ENCODE measurements at regions not wholly inside any gene's neighbourhood (a gene's known extent, or its start where the extent isn't known, plus 50 kb on each side); places are given as distances from the start of the nearest gene placed in this dataset.

DNA sequence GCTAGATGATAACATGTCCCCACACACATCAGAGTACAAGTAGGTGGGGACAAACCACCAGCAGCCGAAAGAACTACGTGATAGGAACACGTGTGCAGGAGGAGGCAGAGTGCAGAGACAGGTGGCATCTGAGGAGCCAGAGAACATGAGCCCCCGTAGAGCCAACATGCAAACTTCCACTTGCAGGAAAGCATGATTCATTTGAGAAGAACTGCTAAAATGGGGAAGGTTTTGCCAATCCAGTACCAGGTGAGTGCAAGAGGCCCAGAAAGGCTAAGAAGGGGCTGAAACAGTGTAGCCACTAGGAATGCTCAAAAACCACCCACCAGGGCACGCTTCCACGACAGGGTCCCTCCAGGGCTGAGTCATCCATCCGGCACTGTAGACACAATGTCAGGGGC is 149.8 kb upstream of the TENM3 start:
- no peak overlapping the region for H3K4me3 ChIP-seq (replicated peaks in 1 of 3; ENCODE audit: low read depth in 2 of 3, low read length in 3 of 3)
- no peaks in the 10 kb centered on the region for H3K36me3 Mint-ChIP-seq
- H3K4me3 Mint-ChIP-seq = no peak overlapping the region
- intact Hi-C loops (cut with micrococcal nuclease) = no loop called here
- TF ChIP-seq, protein P1, sequence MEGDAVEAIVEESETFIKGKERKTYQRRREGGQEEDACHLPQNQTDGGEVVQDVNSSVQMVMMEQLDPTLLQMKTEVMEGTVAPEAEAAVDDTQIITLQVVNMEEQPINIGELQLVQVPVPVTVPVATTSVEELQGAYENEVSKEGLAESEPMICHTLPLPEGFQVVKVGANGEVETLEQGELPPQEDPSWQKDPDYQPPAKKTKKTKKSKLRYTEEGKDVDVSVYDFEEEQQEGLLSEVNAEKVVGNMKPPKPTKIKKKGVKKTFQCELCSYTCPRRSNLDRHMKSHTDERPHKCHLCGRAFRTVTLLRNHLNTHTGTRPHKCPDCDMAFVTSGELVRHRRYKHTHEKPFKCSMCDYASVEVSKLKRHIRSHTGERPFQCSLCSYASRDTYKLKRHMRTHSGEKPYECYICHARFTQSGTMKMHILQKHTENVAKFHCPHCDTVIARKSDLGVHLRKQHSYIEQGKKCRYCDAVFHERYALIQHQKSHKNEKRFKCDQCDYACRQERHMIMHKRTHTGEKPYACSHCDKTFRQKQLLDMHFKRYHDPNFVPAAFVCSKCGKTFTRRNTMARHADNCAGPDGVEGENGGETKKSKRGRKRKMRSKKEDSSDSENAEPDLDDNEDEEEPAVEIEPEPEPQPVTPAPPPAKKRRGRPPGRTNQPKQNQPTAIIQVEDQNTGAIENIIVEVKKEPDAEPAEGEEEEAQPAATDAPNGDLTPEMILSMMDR (IDR thresholded peaks at IDR 0.05) = no peak
- H3K27ac Mint-ChIP-seq = no peak overlapping the region
- WGBS (ENCODE audit: insufficient coverage) = 88% methylated on average over 4 of the region's 7 CpGs
- no peak for DNase-seq
- no peaks in the 10 kb centered on the region for H3K4me1 ChIP-seq (ENCODE audit: control insufficient read depth in 1 of 2, insufficient read depth in 2 of 2, low read length in 2 of 2)
- H2AFZ ChIP-seq (ENCODE audit: insufficient read depth, low read depth, low read length, poor library complexity, severe bottlenecking) = no peak overlapping the region
- H3K79me2 ChIP-seq (ENCODE audit: insufficient read depth, low read length) = no peaks in the 10 kb centered on the region
- no peaks in the 10 kb centered on the region for H3K36me3 ChIP-seq (replicated peaks in 1 of 2; ENCODE audit: control insufficient read depth in 1 of 2, insufficient read depth in 2 of 2, low read length in 2 of 2)
- peaks cover 0 to 2% (median 2%) of the 10 kb centered on the region in 3 donors for H3K27me3 Mint-ChIP-seq (ENCODE audit: low read depth in 3 of 3)
- no peaks in the 10 kb centered on the region for H4K20me1 ChIP-seq (ENCODE audit: insufficient read depth, low read length)
- peaks cover 0 to 9% (median 3%) of the 10 kb centered on the region in 7 donors for H3K9me3 Mint-ChIP-seq
- H3K9ac ChIP-seq (ENCODE audit: insufficient read depth, low read length, poor library complexity, severe bottlenecking) = no peak overlapping the region
- no peaks in the 10 kb centered on the region for H3K27me3 ChIP-seq (ENCODE audit: control insufficient read depth in 2 of 2, insufficient read depth in 2 of 2, low read length in 2 of 2)
- no peak overlapping the region for H3K4me2 ChIP-seq (replicated peaks; ENCODE audit: extremely low read depth, low read length, poor library complexity, severe bottlenecking)
- no peaks in the 10 kb centered on the region for H3K4me1 Mint-ChIP-seq
- H3K27ac ChIP-seq (ENCODE audit: low read depth in 1 of 2, low read length in 2 of 2) = no peak overlapping the region
- H3K9me3 ChIP-seq (replicated peaks in 1 of 2; ENCODE audit: control insufficient read depth in 1 of 2, insufficient read depth in 1 of 2, low read length in 2 of 2) = peaks cover 0 to 8% of the 10 kb centered on the region in 2 donors

DNA sequence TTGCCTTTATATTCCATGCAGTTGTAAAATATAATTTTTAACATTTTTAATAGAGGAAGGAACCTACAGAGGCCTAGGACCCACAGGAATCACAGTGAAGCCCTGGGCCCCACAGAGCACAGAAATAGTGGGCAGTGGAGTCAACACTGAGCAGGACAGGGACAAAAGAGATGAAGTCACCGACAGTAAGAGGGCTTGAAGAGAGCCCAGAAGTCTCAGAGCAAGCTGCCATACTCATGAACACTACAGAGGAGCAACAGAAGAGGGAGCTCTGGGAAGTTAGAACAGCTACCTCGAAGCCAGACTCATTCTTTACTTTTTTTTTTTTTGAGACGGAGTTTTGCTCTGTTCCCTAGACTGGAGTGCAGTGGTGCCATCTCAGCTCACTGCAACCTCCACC is 149.3 kb upstream of the TENM3 start:
- WGBS (ENCODE audit: insufficient coverage) = 83% methylated on average over 2 of the region's 3 CpGs
- H3K27ac ChIP-seq (ENCODE audit: low read depth in 1 of 2, low read length in 2 of 2) = no peak overlapping the region
- intact Hi-C loops (cut with micrococcal nuclease) = no loop called here
- Mint-ChIP-seq H3K27me3 (ENCODE audit: low read depth in 3 of 3) (peaks cover 0 to 2% (median 2%) of the 10 kb centered on the region in 3 donors), H3K27ac (no peak overlapping the region), H3K4me3 (no peak overlapping the region), H3K36me3 (no peaks in the 10 kb centered on the region), H3K4me1 (no peaks in the 10 kb centered on the region), H3K9me3 (peaks cover 0 to 9% (median 4%) of the 10 kb centered on the region in 7 donors)
- H3K9me3 ChIP-seq (replicated peaks in 1 of 2; ENCODE audit: control insufficient read depth in 1 of 2, insufficient read depth in 1 of 2, low read length in 2 of 2) = peaks cover 0 to 8% of the 10 kb centered on the region in 2 donors
- H3K36me3 ChIP-seq (replicated peaks in 1 of 2; ENCODE audit: control insufficient read depth in 1 of 2, insufficient read depth in 2 of 2, low read length in 2 of 2) = no peaks in the 10 kb centered on the region
- no peaks in the 10 kb centered on the region for H3K79me2 ChIP-seq (ENCODE audit: insufficient read depth, low read length)
- no peak for DNase-seq
- TF ChIP-seq, protein P1 (IDR thresholded peaks at IDR 0.05) = no peak
- H3K4me2 ChIP-seq (replicated peaks; ENCODE audit: extremely low read depth, low read length, poor library complexity, severe bottlenecking) = no peak overlapping the region
- H3K4me3 ChIP-seq (replicated peaks in 1 of 3; ENCODE audit: low read depth in 2 of 3, low read length in 3 of 3) = no peak overlapping the region
- H3K27me3 ChIP-seq (ENCODE audit: control insufficient read depth in 2 of 2, insufficient read depth in 2 of 2, low read length in 2 of 2) = no peaks in the 10 kb centered on the region
- H2AFZ ChIP-seq (ENCODE audit: insufficient read depth, low read depth, low read length, poor library complexity, severe bottlenecking) = no peak overlapping the region
- no peaks in the 10 kb centered on the region for H4K20me1 ChIP-seq (ENCODE audit: insufficient read depth, low read length)
- H3K4me1 ChIP-seq (ENCODE audit: control insufficient read depth in 1 of 2, insufficient read depth in 2 of 2, low read length in 2 of 2) = no peaks in the 10 kb centered on the region
- no peak overlapping the region for H3K9ac ChIP-seq (ENCODE audit: insufficient read depth, low read length, poor library complexity, severe bottlenecking)

Data from CD14-positive monocyte (primary cell).